SK-N-SH treated with all-trans-retinoic acid at 6 μM for 48 hours (cell line): ENCODE measurements at regions not wholly inside any gene's neighbourhood (a gene's known extent, or its start where the extent isn't known, plus 50 kb on each side); places are given as distances from the start of the nearest gene placed in this dataset.

Experiments used
- CSDC2 ChIP-seq: fragments of 250-450 bp; sonication (Bioruptor Pico); IDR thresholded peaks from 2 replicates; pipeline ENCODE4 v1.5.0; 2020; ENCODE audit warnings: mild to moderate bottlenecking, moderate library complexity
- ESRRG ChIP-seq: fragments of 250-450 bp; sonication (Bioruptor Pico); IDR thresholded peaks from 2 replicates; pipeline ENCODE4 v1.6.1; 2021; ENCODE audit warnings: mild to moderate bottlenecking
- GLIS3 ChIP-seq: fragments of 250-450 bp; sonication (Bioruptor Pico); IDR thresholded peaks from 2 replicates; pipeline ENCODE4 v1.5.0; 2020; ENCODE audit warnings: mild to moderate bottlenecking, moderate library complexity
- ISL1 ChIP-seq: fragments of 250-450 bp; sonication (Bioruptor Pico); IDR thresholded peaks from 2 replicates; pipeline ENCODE4 v2.1.2; 2022; ENCODE audit warnings: mild to moderate bottlenecking, moderate library complexity
- RARB ChIP-seq: fragments of 250-450 bp; sonication (Bioruptor Pico); IDR thresholded peaks from 2 replicates; pipeline ENCODE4 v1.8.0; 2021; ENCODE audit warnings: mild to moderate bottlenecking, moderate library complexity
- SNAI2 ChIP-seq: fragments of 250-450 bp; sonication (Bioruptor Pico); IDR thresholded peaks from 2 replicates; pipeline ENCODE4 v1.5.0; 2020; ENCODE audit warnings: mild to moderate bottlenecking, moderate library complexity
- TCF4 ChIP-seq: fragments of 250-450 bp; sonication (Bioruptor Pico); IDR thresholded peaks from 2 replicates; pipeline ENCODE4 v1.8.0; 2021; ENCODE audit warnings: mild to moderate bottlenecking, moderate library complexity, borderline replicate concordance
- TOX ChIP-seq: fragments of 250-450 bp; sonication (Bioruptor Pico); IDR thresholded peaks from 2 replicates; pipeline ENCODE4 v1.8.0; 2021; ENCODE audit warnings: mild to moderate bottlenecking, moderate library complexity, borderline replicate concordance
- ZFP3 ChIP-seq: fragments of 250-450 bp; sonication (Bioruptor Pico); IDR thresholded peaks from 2 replicates; pipeline ENCODE4 v1.5.0; 2020; ENCODE audit warnings: mild to moderate bottlenecking, moderate library complexity
- ZFP30 ChIP-seq: fragments of 450-650 bp; formaldehyde crosslinking; IDR thresholded peaks from 2 replicates; pipeline ENCODE4 v1.5.0; 2022; ENCODE audit warnings: mild to moderate bottlenecking, moderate library complexity
- ZNF8 ChIP-seq: fragments of 450-650 bp; formaldehyde crosslinking; IDR thresholded peaks from 2 replicates; pipeline ENCODE4 v1.5.0; 2020; ENCODE audit warnings: mild to moderate bottlenecking, moderate library complexity
- TF ChIP-seq, protein P1 (sequence below): fragments of 250-450 bp; sonication (Bioruptor Pico); IDR thresholded peaks from 2 replicates; pipeline ENCODE4 v1.8.0; 2020; ENCODE audit warnings: mild to moderate bottlenecking, moderate library complexity, borderline replicate concordance

GRCh38 chr13:40245567-40245966 lies 420.9 kb downstream of the FOXO1 start:
- TF ChIP-seq, protein P1, sequence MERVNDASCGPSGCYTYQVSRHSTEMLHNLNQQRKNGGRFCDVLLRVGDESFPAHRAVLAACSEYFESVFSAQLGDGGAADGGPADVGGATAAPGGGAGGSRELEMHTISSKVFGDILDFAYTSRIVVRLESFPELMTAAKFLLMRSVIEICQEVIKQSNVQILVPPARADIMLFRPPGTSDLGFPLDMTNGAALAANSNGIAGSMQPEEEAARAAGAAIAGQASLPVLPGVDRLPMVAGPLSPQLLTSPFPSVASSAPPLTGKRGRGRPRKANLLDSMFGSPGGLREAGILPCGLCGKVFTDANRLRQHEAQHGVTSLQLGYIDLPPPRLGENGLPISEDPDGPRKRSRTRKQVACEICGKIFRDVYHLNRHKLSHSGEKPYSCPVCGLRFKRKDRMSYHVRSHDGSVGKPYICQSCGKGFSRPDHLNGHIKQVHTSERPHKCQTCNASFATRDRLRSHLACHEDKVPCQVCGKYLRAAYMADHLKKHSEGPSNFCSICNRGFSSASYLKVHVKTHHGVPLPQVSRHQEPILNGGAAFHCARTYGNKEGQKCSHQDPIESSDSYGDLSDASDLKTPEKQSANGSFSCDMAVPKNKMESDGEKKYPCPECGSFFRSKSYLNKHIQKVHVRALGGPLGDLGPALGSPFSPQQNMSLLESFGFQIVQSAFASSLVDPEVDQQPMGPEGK = no peak
- TF ChIP-seq ISL1 (CRISPR knock-in tag) (no peak), GLIS3 (no peak), RARB (CRISPR knock-in tag) (no peak), CSDC2 (CRISPR knock-in tag) (no peak), ESRRG (no peak), ZFP3 (CRISPR knock-in tag) (no peak), TCF4 (CRISPR knock-in tag) (no peak), ZNF8 (CRISPR knock-in tag) (no peak), TOX (CRISPR knock-in tag) (no peak), SNAI2 (CRISPR knock-in tag) (no peak), ZFP30 (CRISPR knock-in tag) (no peak)
